Fibroblast of peridontal ligament (primary cell): ENCODE measurements at regions not wholly inside any gene's neighbourhood (a gene's known extent, or its start where the extent isn't known, plus 50 kb on each side); places are given as distances from the start of the nearest gene placed in this dataset.
A peak's percentile ranks its signal among the peaks of the same experiment; 100 is the strongest.
"Not testable (repeated sequence)": the region's sequence is repeated elsewhere in the genome, so short reads cannot be mapped to it uniquely, and the experiment has no call there.

ENCODE experiments used
- DNase-seq: peaks from one replicate; pipeline ENCODE4 v3.0.0-alpha.2; 2010; ENCODE audit errors: extremely low read depth

DNA sequence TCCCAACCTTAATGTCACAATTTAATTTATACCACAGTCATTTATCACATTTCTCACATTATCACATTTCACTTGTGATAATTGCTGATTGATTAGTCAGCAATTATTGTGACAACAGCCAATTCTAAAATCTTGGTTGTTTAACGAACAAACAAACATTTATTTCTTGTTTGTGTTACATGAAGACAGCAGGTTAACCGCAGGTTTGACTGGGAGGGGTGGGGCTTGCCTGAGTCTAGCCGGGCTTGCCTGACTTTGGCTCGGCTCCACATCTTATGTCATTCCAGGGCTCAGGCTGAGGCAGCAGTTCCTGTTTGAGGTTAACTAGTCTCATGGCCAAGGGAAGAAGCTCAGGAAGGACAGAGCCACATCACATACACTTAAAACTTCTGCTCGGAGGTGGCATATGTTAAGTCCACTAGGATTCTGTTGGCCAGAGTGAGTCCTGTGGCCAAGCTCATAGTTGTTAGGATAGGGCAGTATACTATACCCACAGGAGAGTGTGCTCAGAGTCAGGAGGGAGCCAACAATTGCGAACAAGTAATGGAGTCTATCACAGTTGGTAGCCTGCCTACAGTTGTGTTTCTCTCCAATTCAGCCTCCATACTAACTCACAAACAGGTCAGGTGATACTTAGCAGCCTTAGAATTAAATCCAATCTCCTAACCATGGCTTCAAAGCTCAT is 90.0 kb upstream of the IFNGR1 start:
- DNase-seq: peak; percentile 47

DNA sequence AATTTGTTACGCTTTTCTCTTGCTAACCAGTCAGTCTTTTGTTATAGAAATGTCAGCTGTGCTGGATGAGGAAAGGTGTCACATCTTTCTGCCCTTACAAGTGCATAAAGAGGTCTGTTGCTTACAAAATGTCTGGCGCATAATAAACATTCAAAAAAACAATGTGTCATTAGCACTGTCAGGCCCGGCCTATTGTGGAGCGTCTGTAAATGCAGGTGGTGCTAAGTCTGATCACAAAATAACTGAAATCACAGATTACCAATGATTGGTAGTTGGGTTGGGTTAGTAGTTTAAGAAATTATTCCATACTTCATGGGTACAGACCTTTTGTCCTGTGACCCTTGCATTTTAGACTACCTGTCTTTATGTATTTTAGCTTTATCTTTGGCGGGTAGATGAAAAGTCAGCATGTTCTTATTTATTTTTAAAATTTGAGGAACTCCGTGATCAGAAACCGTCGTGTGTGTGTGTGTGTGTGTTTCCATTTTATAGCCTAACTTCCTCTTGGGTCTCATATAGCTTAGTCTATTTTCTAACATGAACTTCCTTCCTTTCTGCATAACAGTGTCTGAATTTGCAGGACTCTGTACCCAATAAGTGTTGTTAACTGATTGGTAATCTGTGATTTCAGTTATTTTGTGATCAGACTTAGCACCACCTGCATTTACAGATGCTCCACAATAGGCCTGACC is 88.1 kb upstream of the IFNGR1 start:
- DNase-seq: no peak

DNA sequence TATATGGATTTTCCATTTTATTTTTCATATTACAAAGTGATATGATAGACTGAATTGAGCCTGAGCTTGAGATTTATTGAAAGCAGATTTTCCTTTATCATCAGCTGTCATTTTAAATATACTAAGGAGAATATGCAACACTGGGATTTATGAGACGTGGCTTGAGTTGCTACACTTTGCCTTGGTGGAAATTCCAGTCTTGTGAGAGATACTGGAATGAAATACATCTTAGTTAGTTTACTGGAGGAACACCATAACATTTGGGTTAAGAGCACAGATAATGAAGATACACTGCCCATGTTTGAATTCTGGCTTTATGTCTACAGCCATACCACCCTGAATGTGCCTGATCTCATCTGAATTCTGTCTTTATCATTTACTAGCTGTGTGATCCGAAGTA is 86.5 kb upstream of the IFNGR1 start:
- DNase-seq: peak; percentile 34

DNA sequence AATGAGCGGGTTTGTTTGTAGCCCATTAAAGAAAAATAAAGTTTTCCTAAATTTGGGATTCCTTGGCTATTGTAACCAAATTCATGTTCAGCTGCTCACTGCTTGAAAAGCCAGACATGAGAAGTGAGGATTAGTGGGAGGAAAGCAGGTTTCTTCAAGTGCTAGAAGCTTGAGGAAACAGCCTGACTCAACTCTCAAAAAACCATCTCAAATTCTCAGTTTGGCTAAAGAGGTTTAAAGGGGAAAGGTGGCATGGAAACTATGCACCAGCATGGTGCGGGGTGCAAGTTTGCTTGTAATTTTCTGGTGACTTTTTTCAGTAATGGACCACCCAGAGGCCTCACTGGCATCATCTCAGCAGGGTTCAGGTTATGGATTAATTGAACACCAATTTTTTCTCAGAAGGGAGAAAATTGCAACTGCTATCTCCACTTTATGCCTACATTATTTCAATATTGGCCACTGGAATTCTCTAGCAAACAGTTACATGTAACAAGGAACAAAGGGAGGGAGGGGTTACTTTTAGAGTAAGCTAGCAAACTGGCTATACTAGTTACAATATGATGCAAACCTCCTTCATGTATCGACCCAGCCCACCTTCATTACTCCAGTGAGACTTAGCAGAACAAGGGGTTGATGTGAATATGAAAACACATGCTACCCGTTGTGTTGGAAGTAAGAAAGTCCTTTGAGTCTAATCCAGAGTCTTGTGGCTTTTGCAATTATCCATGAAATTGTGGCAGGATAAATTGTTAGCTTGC is 85.0 kb upstream of the IFNGR1 start:
- DNase-seq: no peak

DNA sequence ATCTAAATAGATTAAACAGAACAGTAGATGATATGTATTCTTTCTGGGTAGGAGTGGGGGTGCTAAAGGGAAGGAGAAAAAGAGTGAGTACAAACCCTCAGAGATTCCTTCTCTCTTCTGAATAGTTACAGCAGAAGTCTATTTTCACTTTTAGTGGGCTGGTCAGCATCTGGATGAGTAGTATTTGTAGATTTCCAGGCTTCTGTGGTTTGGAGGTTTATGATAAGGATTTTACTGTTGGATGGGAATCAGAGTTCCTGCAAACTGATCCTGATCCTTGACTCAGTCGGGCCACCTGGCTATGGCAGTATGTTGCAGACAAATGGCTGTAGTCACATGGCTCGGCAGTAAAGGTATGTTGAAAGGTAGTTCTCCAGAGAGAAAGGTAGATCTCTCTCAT is 84.3 kb upstream of the IFNGR1 start:
- DNase-seq: peak; percentile 45

DNA sequence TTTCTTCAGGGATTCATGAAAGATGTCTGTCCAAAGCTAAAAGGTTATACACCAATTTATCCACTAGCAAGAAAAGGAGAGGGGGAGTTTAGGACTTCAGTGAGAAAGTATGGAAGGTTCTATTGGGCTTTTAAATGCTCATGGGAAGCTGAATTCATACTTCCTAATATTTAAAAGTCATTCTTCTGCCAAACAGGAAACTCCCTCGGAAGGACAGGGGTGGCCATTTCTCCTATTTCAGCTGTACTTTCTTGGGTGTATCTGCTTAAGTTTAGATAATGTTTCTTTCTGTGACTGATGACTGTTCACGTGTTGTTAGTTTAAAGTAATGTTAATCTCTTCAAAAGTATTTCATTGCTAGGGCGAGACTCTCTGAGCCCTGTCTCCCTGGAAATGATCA is 80.5 kb upstream of the IFNGR1 start:
- DNase-seq: no peak

DNA sequence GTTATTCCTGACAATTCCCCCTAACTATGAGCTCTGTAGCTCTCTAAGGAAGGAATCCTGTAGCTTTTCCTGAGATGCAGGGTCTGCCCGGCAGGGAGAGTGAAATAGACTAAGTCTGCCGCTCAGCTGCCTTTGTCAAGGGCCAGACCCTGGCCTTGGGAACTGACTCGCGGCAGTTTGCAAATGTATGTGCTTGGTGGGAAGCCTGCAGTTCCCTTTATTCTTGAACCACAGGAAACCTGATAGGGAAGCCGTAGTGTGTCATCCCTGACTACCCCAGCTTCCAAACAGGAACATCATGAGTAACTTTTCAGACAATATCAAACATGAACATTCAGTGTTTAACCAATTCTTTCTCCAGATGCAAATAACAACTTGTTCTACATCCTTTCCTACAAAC is 78.7 kb upstream of the IFNGR1 start:
- peak; percentile 75 for DNase-seq

DNA sequence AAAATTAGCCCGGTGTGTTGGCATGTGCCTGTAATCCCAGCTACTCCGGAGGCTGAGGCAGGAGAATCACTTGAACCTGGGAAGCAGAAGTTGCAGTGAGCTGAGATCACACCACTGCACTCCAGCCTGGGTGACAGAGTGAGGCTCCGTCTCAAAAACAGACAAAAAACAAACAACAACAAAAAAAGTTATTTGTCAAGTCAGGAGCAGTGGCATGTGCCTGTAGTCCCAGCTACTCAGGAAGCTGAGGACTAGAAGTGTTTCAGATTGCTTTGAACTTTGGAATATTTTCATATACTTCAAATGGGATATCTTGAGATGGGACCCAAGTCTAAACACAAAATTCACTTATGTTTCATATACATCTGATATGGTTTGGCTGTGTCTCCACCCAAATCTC is 73.1 kb upstream of the IFNGR1 start:
- DNase-seq: not testable (repeated sequence)

DNA sequence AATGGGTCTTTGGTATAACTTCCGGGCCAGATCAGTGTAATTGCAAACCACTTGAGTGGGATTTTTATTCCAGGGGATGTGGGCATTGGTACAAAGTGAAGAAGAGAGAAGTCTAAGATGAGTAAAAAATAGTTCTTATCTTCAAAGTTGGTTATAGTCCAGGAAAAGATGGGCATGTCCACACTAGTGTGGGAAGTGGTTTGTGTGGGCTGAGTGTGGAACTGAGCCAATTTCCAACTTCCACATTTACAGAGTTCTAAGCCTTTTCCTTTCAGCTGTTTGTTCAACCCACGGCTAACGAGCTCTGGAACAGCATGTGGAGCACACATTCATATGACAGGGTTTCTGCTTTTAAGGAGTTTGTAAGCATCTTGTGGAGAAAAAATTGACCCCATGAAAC is 72.3 kb upstream of the IFNGR1 start:
- peak; percentile 58 for DNase-seq

DNA sequence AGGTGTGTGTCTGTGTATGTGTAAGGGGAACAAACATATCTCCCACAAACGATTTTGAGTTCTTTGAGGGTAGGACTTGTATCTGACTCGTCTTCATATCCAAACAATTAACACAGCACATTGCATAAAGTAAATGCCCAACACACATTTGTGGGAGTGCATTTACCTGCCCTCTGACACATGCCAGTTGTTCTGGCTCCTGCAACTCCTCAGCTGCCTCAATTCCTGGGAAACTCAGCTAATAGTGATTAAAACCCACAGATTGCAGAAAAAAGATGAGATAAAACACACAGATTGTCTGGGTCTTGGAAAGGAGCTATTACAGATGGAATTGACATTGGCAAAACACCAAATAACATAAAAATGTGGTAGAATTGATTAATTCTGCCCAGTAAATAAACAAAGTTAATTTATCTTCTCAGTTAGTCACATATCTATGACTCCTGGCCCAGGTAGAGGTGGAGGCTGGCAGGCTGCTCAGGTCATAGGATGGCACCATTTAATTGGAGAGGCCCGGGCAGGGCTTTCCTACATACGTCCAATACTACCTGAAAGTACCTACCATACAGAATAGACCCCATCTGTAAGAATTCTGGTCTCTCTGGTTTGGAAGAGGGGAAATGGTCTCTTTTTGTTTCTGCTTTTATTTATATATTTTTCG is 71.5 kb upstream of the IFNGR1 start:
- no peak for DNase-seq

DNA sequence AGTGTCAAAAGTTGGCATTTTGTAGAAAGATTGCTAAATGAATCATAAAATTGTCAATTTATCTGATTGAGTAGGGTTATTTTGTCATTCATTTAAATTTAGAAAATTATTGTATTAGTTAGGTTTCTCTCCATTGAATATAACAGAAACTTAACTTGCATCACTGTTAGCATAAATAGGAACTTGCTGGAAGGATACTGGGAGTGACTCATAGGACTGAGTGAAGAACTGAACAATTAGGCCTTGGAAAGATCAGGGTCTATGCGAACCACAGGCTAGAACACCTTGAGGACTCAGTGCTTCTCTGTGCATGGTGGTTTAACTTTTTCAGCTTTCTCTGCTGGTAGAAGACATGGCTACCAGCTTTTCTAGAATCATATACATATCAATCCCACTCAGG is 67.7 kb upstream of the IFNGR1 start:
- peak; percentile 30 for DNase-seq

DNA sequence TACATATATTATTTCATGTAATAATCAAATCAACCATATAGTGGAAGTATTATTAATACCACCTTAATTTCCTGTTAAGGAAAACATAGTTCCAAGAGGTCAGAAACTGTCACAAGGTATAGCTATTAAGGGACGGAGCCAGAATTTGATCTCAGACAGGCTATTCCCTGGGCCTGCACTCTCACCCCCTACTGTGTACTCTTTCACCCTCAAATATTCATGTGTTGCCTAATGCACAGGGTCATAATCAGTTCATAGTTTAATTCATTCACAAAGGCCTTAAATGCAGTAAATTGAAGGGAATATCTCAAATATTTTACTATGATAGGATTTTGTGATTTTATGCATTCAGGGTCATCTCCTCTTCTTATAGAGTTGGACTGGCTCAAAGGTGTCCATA is 67.2 kb upstream of the IFNGR1 start:
- DNase-seq: no peak

DNA sequence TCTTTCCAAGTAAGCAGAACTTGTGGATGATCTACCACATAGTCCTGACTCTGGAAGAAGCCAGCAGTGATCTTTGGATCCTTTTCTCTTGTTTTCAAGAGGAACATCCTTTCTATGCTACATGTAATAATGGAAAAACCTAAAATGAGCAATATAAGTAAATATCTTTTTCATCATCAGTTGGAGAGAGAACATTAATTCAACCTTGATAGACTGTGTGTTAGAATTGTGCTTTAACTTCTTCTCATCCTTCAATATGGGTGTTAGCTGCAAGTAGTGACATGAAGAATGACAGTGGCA is 65.6 kb upstream of the IFNGR1 start:
- no peak for DNase-seq

DNA sequence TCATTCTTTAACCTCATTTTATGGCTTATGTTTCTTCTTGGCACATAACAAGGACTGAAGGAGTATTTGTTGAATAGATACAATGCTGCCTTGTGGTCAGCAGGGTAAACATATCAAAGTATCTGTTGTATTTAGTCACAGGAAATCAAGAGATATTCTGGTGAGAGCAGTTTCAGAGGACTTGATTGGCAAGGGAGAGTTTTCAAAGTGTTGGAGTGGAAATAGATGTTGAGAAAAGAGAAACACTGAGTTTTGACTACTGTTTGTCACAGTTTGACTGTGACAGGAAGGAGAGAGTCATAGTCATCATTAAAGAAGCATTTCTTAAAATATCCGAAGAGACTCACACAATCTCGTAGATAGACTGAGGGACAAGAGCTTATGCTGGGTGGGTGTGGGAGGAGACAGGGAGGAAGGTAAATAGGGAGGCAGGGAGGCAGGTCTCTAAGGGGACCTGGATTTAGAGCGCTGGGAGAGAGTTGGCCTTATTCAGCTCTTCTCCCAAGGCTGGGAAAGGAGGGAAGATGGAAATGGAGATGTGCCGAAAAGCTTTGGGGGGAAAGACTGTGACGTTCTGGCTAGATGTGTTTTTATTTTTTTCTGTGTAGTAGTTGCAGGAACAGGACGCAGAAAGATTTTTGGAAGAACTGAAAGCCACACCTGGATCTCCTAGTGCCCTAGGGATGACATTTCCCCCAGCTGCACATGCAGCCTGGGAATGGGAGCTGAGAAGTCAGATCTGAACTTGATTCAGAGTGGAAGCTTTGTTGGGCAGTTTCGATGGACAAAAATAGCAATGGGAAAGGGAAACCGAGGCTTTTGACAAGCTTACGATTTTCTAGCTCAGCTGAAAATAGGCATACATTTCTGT is 65.0 kb upstream of the IFNGR1 start:
- no peak for DNase-seq

DNA sequence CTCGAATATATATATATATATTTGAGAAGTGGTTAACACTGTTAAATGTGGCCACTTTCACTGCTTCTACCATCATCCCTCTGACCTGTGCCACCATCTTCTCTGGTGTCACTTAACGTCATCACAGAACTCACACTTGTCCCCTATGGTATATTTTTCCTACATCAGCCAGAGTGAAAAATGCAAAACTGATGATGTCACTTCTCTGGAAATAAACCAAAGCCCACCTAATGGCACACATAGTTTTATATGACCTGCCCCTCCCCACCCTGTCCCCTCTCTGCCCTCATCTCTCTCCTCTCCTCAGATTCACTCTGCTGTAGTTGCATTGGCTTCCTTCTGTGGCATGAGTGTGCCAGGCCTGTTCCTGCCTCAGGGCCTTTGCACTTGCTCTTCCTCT is 63.9 kb upstream of the IFNGR1 start:
- no peak for DNase-seq

DNA sequence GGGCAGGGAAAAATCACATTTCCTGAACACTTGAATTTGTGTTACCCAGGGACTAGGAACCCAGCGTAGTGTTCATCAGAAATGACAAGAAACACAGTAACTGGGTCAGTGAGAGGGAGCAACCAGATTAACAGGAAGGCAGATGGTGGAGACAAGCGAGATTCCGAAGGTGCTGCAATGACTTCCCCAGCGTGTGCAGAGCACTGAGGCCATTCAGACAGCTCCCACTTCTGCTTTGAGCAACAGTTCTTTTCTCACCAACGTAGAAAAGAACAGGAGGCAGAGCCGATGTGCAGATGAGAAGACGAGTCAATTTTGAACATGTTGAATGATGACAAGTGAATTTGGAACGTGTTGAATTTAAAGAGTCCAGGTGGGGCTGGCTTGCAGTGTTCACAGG is 63.1 kb upstream of the IFNGR1 start:
- no peak for DNase-seq

DNA sequence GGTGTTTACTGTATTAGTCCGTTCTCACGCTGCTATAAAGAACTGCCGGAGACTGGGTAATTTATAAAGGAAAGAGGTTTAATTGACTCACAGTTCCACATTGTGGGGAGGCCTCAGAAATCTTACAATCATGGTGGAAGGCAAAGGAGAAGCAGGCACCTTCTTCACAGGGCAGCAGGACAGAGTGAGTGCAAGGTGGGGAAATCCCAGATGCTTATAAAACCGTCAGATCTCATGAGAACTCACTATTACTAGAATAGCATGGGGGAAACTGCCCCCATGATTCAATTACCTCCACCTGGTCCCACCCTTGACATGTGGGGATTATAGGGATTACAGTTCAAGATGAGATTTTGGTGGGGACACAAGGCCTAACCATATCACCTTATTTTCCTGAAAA is 60.1 kb upstream of the IFNGR1 start:
- not testable (repeated sequence) for DNase-seq

DNA sequence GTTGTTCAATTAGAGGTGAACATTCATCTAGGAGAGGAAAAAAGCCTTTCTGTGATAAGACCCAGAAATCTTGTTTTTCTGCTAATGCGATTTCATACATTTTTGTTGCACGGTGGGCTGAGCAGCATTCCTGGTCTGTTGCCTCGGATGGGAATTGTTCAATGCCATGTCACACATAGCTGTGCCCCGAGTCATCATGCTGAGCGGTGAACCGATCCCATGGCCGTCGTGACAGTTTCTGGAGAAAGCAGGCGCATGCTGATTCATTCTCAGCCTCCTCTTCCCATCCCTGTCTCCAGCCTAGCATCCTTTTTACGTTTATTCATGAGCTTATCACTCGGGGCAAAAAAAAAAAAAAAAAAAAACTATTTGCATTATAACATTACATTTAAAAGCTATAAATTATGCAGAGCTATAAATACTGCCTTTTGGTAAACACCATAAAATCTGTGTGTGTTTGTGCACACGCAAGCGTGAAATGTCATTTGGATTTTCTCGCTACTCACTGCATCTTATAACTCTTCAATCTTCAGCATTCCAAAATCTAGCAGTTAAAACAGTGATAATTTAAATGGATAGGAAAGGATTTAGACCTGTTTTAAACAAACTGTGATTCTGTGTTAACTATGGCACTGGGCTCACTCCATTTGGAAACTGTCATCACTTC is 58.9 kb upstream of the IFNGR1 start:
- peak; percentile 53 for DNase-seq

DNA sequence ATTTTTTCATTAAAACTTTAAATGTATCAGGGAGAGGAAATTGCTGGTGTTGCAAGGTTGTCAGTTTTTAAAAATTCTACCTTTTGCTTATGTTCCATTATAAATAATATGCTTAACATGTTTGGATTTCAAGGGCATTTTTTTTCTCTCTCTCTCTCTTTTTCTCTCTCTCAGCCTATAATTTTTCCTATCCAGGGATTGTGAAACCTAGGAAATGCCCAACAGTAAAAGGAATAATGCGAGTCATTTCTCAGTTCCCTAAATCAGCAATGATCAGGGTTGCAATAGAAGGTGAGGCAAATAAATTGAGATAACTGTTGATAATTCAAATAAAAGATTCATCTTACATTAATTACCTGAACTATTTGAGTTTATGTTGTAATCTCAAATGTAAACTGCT is 53.2 kb upstream of the IFNGR1 start:
- DNase-seq: peak; percentile 54

DNA sequence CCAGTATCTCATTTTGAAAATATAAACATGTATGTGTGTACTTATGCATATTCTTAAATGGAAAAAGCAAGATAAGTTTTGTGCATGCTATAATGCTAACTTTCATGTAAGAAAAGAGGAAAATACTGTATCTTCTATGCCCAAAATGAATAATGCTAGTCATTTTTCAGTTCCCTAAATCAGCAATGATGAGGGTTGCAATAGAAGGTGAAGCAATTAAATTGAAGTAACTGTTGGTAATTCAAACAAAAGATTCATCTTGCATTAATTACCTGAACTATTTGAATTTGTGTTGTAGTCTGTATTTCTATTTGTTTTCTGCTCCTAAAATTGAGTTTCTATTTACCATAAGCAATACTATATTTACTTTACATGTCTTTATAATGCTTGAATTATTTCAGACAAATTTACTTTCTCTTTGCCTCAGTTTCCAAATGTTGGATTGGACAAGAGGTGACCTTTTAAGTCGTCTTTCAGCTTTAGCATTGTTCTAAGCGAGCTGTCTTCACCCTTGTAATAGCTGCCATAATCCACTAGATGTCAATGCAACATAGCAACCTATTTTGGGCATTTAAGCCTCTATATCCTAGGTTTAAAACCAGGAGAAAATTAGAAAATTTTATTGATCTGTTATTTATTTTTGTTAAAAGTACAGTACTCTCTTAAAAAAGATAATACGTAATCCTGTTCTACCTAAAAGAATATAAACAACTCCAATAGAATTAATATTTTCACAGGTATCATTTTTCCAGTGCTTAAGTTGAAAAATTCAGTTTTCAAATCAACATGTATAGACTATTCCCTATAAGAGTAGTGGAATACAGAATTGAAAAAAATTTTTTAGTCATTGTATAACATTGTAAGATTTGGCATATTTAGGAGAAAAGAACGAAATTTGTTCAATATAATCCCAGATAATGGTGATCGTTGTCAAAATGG is 52.3 kb upstream of the IFNGR1 start:
- DNase-seq: peak; percentile 85
